NCI-H146 (cell line): ENCODE measurements at regions not wholly inside any gene's neighbourhood (a gene's known extent, or its start where the extent isn't known, plus 50 kb on each side); places are given as distances from the start of the nearest gene placed in this dataset.

Source experiments
- DNase-seq: peaks from one replicate; lab custom pipeline; 2025; lab: John Stamatoyannopoulos, UW

- no peak for DNase-seq
Measured at GRCh38 chr7:50166997-50167965, 74.2 kb upstream of the ZPBP start.

- no peak for DNase-seq
Measured at GRCh38 chr7:50164559-50165170, 71.6 kb upstream of the ZPBP start.

DNA sequence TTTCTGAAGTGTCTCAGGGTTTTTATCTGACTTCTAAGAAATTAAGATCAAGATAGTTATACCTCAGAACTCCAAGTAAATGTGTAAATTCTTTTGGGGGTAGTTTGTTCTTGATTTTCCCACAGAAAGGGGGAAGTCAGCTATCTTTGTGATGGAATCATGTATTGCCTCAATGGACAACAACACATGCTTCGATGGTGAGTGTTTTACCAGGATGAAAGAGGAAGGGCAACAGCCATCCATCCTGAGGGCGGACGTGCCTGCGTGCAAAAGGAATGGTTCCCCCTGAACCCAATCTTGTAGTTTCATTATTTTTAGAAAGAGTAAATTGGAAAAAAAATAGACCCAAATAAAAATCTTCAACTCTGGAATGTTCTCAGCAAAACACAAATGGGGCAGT is 67.2 kb upstream of the ZPBP start:
- DNase-seq: no peak

DNA sequence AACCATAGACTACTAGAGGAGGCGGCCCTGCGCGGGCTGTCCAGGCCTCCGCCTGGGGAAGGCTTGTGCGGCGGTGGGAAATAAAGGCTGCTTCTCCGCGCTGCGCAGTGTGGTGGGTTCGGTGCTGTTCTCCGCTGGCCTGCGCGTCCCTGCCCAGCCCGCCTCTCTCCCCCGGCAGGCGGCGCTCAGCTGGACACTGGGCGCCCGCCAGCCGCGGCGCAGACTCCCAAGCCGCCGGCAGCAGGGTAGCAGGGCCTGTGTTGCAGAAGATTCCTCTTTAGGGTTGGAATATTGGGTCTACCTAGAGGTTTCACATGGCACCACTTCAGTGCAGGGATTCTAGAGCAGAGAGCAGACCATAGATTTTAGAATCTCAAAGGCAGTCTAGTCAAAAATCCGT is 66.1 kb upstream of the ZPBP start:
- DNase-seq: no peak

DNA sequence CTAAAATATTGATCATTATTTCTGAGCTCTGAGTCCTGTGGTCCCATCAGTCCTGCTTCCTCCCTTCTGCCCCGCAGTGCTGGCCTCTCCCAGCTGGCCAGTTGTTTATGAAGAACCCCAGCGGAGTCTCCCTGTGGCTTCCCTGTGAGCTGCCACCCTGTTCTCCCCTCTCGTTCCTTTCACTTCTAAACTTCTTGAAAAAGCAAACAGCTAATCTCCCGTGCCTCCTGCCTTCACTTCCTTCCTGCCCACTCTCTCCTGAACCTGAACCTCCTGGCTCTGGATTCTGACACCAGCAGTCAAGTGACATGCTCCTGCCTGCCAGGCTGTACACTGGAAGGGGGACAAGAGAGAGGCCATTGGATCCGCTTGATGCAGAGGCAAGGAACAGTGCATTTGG is 63.7 kb upstream of the ZPBP start:
- DNase-seq: no peak

DNA sequence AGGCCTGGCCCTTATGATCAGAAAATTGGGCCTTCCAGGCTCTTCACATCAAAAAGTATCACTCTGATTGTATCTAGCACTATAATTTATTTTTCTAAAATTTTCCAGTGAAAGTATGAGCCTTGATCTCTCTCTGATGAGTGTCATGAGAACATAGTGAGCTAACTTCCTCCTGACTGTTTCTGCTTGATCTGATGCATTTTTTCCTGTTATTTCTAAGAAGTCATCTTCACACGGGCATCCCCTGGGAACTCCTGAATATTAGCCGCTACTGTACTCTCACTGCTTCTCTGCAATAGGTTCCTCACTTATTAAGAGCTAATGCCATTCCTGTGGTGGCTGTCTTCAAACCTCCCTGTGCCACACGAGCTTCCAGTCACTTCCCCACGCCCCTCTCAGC is 63.1 kb upstream of the ZPBP start:
- no peak for DNase-seq

DNA sequence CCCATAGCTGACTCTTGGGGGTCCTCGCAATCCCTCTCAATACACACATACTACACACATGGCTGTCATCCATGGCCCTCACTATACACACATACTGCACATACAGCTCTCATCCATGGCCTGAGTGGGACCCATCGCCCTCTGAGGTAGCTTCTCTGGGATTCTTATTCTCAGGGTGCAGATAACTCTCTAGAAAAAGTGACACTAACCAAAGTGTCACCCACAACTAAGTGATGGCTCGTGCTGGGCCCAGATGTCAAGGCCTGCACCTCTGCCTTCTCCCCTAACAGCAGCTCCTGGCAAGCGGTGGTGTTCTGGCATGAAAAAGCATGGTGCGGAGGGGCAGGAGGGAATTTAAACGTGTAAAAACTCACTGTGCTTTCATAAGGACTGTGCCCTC is 62.7 kb upstream of the ZPBP start:
- DNase-seq: no peak

DNA sequence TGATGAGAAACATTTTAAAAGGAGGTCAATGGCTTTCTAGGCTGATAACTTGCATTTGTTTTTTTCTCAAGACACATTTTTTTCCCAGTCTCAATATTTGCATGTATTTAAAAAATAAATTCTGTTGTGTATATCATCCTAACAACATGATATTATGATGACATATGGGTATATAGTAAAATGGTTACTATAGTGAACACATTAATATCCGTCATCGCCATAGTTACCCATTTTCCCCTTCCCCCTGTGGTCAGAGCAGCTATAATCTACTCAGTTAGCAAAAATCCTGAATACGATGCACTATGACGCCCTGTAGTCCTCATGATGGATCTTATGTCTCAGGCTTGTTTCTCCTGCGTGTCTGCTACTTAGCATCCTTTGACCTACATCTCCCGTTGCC is 60.9 kb upstream of the ZPBP start:
- DNase-seq: no peak

DNA sequence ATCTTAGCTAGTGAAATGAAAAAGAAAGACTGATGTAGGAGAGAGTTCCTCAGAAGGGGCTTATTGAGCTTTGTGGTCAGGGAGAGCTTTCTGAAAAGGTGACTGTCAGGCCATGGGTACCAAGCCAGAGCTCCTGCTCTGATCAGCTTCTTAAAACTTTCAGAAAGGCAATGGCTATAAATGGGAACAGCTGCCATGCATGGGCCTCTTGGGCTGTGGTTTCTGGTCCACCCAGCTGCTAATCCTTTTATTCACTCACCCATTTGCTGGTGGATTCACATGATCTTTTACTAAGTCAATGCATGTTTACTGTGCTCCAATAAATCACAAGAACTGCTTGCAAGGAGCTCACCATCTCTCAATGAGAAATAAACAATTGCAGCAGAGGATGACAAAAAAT is 60.1 kb upstream of the ZPBP start:
- DNase-seq: no peak

- no peak for DNase-seq
Measured at GRCh38 chr7:50152486-50152885, 59.4 kb upstream of the ZPBP start.

- DNase-seq: no peak
Measured at GRCh38 chr7:50151661-50152060, 58.6 kb upstream of the ZPBP start.

DNA sequence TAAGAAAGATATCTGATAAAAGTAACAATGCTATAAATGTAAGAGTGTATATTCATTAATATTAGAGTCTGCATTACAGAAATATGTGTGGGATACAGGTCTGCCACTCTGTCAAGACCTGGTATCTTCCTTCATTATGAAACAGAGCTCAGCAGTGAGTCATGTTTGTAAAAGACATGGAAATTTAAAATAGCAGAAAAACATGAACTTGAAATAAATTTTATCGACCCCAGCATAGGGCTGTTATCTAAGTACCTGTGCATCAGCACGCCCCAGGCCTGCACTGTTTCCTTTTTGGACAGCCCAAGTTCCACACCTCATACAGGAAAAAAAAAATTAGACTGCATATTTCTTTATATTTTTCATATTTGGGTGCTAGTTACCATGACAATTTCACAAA is 58.0 kb upstream of the ZPBP start:
- DNase-seq: no peak

DNA sequence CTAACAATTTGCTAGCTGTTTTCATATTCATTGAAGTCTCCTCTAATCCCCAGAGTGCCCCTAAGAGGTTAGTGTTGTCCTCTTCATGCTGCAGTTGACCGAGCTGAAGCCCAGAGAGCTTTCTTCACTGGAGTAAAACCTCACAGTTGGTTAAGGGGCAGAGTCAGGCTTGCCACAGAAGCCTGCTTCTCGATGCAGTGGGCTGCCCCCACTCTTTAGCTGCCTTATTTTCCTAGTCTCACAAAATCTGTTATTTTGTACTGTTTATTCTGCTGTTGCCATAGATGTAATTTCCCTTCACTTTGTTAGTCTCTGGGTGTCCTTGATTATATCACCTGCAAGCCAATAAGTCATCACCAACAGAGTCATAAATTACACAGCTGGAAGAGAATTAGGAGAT is 56.3 kb upstream of the ZPBP start:
- DNase-seq: no peak

DNA sequence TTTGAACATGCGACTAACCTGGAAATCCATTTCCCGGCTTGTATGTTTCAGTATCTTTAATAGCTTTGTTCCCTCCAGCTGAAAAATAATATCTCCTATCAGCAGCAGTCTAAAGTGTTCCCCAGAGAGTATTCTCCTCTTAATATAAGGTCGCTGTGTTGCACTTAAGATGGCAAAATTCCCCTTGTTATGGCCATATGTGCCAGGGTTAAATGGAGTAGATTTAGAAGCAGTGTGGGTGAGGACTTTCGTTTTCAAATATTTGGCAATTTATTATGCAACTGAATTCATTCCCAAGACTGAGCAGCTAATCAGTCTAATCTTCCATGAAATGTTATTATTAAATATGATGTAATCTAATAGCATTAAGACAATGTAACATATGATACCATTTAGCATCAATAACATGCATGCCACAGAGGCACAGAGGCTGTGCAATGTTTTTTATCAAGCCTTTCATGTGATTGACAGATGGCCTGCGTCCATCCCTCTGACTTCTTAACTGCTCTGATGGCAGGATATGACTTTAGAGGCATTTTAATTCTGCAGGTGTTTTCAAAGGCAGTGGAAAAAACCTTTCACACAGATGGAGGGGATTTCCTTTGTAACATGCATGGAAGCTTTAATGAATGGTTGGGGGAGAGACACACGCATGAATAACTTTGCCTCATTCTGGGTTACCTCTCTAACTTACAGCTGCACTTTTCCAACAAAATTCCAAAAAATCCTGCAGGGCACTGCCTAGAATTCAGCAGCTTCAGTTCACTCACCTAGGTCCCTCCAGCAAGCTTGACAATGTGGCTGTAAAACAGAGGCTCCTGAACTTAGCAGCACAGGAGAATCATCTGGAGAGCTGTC is 55.1 kb upstream of the ZPBP start:
- DNase-seq: no peak

DNA sequence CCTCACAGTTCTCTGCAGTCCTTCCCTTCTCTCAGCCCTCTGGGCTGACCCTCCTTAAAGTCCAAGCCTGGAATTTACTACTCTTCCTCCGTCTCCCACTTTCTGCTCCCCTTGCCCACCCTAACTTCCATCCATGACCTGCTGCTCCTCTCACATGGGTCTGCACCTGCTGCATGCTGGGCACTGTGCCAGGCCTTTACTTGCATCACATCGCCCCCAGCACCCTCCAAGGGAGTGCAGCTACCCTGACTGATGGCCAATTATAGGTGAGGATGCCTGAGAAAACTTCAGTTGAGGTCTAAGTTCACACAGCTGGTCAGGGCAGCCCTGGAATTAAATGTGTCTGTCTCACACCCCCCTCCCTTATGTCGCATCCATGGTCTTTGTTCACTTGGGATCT is 53.6 kb upstream of the ZPBP start:
- peak; percentile 25 for DNase-seq

- no peak for DNase-seq
Measured at GRCh38 chr7:50145801-50146338, 52.8 kb upstream of the ZPBP start.

GRCh38 chr7:50145226-50145625 is 52.2 kb upstream of the ZPBP start:
- no peak for DNase-seq
